ENCODE measurements at regions not wholly inside any gene's neighbourhood (a gene's known extent, or its start where the extent isn't known, plus 50 kb on each side); places are given as distances from the start of the nearest gene placed in this dataset.
A peak's percentile ranks its signal among the peaks of the same experiment; 100 is the strongest.

DNA sequence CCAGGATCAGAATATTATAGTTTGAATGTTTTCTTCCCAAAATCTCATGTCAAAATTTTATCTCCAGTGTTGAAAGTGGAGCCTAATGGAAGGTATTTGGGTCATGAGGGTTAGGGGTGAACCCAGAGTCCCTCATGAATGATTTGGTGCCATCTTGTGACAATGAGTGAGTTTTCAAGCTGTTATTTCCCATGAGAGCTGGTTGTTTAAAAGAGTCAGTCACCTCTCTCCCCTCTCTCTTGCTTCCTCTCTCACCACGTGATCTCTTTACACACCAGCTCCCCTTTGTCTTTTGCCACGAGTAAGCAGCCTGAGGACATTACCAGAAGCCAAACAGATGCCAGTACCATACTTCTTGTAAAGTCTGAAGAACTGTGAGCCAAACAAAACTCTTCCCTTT lies 561.6 kb downstream of the RERGL start:
- no peak for DNase-seq

GRCh38 chr12:17527021-17527420 lies 563.0 kb downstream of the RERGL start:
- no peak for DNase-seq

DNA sequence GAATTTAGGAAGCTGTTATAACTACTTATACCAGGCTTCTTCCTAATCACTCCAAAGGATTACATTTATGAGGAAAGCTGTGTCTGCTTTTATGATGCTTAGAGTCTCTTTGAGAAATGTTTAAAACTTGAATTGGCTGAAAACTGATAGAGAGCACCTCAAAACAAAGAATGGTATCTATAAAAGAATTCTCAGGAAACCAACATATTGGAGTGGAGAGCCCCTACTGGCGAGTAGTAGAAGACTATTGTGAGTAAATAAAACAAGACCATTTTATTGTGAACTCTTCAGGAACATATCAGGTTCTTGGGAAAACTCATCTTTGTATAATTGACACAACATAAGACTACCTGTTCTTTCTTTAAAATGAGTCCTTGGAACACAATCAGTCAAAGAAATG lies 578.6 kb downstream of the RERGL start:
- no peak for DNase-seq

- no peak for DNase-seq
Measured at GRCh38 chr12:17507336-17507735, 582.7 kb downstream of the RERGL start.

- no peak for DNase-seq
Measured at GRCh38 chr12:17503742-17504141, 586.3 kb downstream of the RERGL start.

DNA sequence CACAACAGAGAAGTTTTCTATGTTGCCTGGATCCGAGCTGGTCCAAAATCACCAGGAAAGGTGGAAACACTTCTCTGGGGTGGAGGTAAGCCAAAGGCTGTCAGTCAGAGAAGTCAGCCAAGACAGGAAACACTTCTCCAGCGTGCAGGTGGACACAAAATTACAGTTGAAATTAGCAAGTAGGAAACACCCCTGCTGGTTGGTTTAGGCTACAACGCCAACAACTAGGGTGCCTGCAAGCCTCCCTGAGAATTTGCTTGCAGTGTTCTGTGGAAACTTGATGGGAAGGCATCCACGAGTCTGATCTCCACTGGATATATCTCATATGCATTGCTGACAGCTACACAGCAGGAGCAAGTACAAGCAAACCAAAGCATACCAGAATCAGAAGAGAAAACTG lies 600.5 kb downstream of the RERGL start:
- no peak for DNase-seq

DNA sequence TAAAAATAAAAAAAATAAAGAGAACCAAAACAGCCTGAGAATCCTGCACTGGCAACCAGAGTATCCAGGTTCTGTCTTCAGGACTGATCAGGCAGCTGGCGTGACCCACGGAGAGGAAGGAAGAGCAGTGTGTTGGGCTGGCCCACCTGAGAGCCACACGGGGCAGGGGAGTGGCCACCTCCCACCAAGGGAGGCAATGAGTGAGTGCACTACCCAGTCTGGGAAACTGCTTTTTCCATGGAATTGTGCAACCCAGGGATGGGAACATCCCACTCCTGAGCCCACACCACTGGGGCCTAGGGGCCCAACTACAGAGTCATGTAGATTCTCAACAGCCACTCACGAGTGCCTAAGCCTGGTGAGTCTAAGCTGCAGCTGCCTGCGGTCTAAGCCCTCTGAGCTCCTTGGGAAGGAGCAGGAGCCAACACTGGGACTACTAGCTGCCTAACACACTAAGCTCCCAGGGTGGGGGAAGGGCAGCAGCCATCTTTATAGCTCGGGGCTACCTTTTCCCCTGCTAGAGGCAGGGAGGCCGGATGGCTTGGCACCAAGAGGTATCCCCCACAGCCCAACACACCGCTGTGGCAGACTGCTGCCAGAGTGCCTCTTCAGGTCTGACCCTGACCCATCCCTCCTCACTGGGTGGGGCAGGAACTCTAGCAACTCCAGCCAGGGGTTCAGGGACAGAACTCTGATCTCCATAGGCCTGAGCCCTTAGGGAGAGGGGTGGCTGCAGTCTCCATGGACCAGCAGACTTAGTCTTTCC lies 610.9 kb downstream of the RERGL start:
- DNase-seq, result no peak

GRCh38 chr12:17470460-17470859 lies 619.5 kb downstream of the RERGL start:
- DNase-seq, result no peak

GRCh38 chr12:17459214-17459613 lies 630.8 kb downstream of the RERGL start:
- DNase-seq, result no peak

GRCh38 chr12:17456486-17456885 lies 633.5 kb downstream of the RERGL start:
- no peak for DNase-seq

GRCh38 chr12:17438141-17438540 lies 651.9 kb downstream of the RERGL start:
- DNase-seq, result no peak

- no peak for DNase-seq
Measured at GRCh38 chr12:17416748-17417147, 673.2 kb downstream of the RERGL start.

DNA sequence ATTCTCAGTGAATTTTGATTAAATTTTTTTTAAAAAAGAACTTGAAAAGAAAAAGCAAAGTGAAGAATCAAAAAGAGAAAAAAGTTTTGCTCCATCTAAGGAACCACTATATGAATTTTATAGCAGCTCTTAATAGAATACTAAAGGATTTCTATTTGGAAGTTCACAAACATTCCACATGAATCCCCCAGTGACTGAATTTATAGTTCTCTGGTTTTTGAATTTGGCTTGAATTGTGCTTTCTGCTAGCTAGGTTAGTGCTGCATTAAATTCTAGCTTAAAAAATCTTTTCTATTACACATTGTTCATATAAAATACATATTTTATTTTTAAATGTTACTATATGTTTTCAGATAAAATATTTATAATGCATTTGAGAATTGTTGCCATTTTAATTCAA lies 675.4 kb downstream of the RERGL start:
- no peak for DNase-seq

DNA sequence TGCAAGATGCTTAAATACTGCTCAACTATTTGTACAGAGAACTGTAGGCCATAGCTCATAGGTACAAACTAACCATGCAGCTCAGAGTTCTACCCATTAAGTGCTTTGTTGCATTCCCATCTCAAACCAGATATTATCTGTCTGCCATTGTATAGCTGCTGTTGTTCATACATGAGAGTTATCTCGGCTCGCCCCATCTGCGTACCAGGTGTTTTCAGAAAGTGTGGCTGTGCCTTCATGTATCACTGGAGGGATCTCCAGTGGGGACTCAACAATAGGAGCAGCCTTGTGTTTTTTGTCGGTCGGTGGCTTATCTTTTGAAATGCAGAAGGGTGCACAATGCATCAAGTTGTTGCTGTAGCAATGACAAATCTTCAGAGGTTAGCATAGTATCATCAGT lies 678.3 kb downstream of the RERGL start:
- DNase-seq, result no peak

GRCh38 chr12:17388679-17389078 lies 701.3 kb downstream of the RERGL start:
- DNase-seq, result no peak

- DNase-seq, result no peak
Measured at GRCh38 chr12:17383321-17383720, 706.7 kb downstream of the RERGL start.

GRCh38 chr12:17381211-17381610 lies 708.8 kb downstream of the RERGL start:
- DNase-seq, result no peak

GRCh38 chr12:17372508-17372907 lies 717.5 kb downstream of the RERGL start:
- DNase-seq, result no peak

DNA sequence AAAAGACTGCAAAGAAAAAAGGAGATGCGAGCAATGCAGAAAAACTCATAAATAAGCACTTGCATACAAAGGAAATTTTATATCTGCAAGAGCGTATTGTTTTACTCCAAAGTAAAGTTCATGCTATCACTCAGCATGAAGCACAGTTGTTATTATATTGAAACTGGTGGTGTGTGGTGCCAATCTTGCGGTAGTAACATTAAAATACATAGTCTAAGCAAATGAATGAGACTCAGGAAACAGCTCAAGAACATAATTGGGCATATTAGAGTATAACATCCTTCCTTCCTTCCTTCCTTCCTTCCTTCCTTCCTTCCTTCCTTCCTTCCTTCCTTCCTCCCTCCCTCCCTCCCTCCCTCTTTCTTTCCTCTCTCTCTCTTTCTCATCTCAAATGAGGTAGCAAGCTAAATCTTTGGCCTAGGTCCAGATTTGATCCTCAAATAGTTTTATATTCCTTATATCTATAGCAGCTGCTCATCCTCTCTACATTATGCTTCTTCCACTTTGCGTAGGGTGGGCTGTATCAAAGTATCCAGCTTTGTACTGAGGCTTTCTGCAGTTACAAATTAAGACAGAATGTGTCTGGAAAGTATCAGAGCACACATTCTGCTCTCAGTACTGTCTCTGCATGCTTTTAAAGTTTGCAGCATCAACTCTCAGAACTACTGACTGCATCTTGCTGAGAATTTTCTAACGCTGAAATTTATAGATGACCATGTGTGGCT lies 718.3 kb downstream of the RERGL start:
- DNase-seq, result no peak

- DNase-seq, result no peak
Measured at GRCh38 chr12:17370621-17371020, 719.4 kb downstream of the RERGL start.

GRCh38 chr12:17369556-17369955 lies 720.4 kb downstream of the RERGL start:
- DNase-seq, result no peak

DNA sequence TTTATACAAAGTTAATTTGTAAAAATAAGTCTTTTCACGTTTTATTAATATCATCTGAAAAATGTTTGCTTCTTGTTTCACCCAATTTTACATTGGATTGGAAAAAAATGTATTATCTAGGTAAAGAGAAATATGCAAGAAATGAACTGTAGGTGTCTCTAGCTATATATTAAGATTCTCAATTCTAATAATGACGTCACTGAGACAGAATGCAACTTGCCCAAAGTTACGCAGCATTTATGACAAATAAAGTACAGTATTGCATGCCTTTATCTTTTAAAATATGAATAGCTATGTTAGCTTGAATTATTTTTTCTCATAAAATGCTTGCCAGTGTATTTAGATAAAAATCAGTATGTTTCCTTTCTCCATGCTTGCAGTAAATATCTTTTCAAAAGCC lies 728.8 kb downstream of the RERGL start:
- no peak for DNase-seq

DNA sequence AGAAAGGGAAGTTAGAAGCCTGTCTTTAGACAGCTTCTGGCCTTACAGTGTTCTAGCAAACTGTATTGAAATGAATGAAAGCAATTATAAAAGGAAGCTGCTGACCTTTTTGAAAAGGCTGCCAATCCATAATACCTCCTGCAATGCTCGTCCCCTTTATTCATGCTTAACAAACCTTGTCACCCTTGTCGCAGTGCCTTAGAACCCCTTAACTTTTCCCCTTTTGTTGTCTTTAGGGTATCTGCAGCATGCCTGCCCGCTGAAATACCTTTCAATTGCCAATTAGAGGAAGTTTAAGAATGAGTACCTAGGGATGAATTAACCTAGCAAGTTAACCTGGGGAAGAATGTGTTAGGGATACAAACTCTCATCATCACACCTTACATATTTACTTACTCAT lies 731.2 kb downstream of the RERGL start:
- DNase-seq, result no peak

- no peak for DNase-seq
Measured at GRCh38 chr12:17357396-17357795, 732.6 kb downstream of the RERGL start.

- peak; percentile 2 for DNase-seq
Measured at GRCh38 chr12:17352164-17352563, 737.8 kb downstream of the RERGL start.

Data from hematopoietic multipotent progenitor cell treated with erythropoietin and hydrocortisone succinate and interleukin-3 and kit ligand, for 4 days (in vitro differentiated cells).